ENCODE measurements at regions not wholly inside any gene's neighbourhood (a gene's known extent, or its start where the extent isn't known, plus 50 kb on each side); places are given as distances from the start of the nearest gene placed in this dataset.

DNA sequence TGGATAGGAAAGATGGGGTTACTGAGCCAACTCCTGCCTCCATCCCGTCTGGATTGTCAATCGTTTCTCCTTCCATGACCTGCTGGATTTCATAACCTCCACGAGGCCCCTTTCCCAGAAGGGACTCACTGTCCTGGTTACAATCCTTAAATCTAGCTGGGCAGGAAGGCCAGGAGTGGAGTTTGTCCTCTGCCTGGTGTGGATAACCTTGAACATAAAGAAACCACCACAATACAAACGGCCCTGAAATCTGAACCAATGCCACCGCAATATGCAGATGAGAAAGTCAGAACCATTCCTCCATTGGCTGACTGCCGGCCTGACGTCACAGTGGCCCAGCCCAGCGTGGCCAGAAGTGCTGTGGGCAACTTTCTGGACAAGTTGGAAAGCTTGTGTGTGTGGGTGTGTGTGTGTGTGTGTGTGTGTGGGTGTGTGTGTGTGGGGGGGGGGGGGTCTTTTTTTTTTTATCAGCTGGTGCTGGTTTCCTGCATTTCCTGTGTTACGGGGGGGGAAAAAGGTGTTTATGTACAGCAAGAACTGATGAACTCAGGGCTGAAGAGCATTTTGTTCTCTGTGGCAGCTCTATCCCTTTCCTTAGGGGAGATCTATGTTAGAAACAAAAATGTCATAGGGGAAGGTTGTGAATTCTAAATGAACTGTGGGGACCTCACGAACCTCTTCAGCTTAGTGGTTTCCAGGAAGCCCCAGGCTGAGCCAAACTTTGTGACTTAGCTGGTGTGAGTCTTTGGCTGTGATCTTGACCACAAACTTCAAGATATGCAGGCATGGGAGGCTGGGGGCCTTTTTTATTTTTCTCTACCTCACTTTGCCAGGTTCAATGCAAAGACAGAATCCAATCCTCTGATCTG lies 81.6 kb upstream of the MED13L start:
- DNase-seq (peak; percentile 87), ATAC-seq (ENCODE audit: low read depth) (peak; percentile 94)
- peak overlapping the region; percentile 75 for H3K4me3 Mint-ChIP-seq
- 6% methylated on average over 7 of the region's 10 CpGs for WGBS (ENCODE audit: insufficient coverage)
- peaks cover 28% of the 10 kb centered on the region for H3K4me1 Mint-ChIP-seq
- peak overlapping the region; percentile 89 for H3K27ac Mint-ChIP-seq
- Histone ChIP-seq H3K9me3 (ENCODE audit: control extremely low read depth in 1 of 3, control insufficient read depth in 2 of 3, insufficient read depth in 1 of 3, low read length in 2 of 3) (no peaks in the 10 kb centered on the region), H3K4me2 (replicated peaks; ENCODE audit: low read depth, low read length, poor library complexity, severe bottlenecking) (peak overlapping the region; percentile 68), H3K79me2 (ENCODE audit: control insufficient read depth, insufficient read depth, low read length) (no peaks in the 10 kb centered on the region), H3K9ac (ENCODE audit: low read length) (peak overlapping the region; percentile 57), H3K4me3 (ENCODE audit: control extremely low read depth in 1 of 5, extremely low read depth in 1 of 5, insufficient read depth in 1 of 5, low read depth in 2 of 5, low read length in 4 of 5) (peak overlapping the region in 3 of 5 experiments; percentile 36 to 50 (median 37)), H4K20me1 (ENCODE audit: control insufficient read depth, insufficient read depth, low read length, poor library complexity, severe bottlenecking) (no peaks in the 10 kb centered on the region), H3K4me1 (ENCODE audit: control insufficient read depth in 2 of 2, insufficient read depth in 2 of 2, low read length in 2 of 2) (peaks cover 26 to 30% of the 10 kb centered on the region in 2 donors), H3K27ac (ENCODE audit: low read length in 2 of 2) (peak overlapping the region; percentile 58 to 70), H3K27me3 (replicated peaks in 1 of 4; ENCODE audit: control extremely low read depth in 1 of 4, control insufficient read depth in 3 of 4, insufficient read depth in 4 of 4, low read length in 3 of 4) (no peaks in the 10 kb centered on the region), H3K36me3 (replicated peaks in 1 of 2; ENCODE audit: control extremely low read depth in 1 of 2, control insufficient read depth in 1 of 2, extremely low read depth in 1 of 2, insufficient read depth in 2 of 2, low read length in 1 of 2) (no peaks in the 10 kb centered on the region), H2AFZ (ENCODE audit: insufficient read depth, low read depth, low read length, poor library complexity, severe bottlenecking) (peak overlapping the region; percentile 69)
- TF ChIP-seq CTCF (IDR thresholded peaks at IDR 0.05) (no peak), EZH2 (IDR thresholded peaks at IDR 0.05; ENCODE audit: borderline replicate concordance, insufficient read depth, low read depth, low read length, poor library complexity, severe bottlenecking) (no peak)
- intact Hi-C loops (cut with micrococcal nuclease): loop anchor here (1.0 to 5.0 kb wide), 2 partner anchors 23 to 37 kb away; no protein-coding TSS in a partner anchor
- ChIA-PET POLR2A (interaction anchor here (0.7 to 1.2 kb wide), 4 partner anchors 22 to 164 kb away, joined by 3 to 9 read pairs (median 6); no protein-coding TSS in a partner anchor), CTCF (interaction anchor here (0.6 to 1.7 kb wide), 4 partner anchors 25 to 241 kb away, joined by 3 read pairs; no protein-coding TSS in a partner anchor)
- H3K27me3 Mint-ChIP-seq: no peaks in the 10 kb centered on the region
- no peaks in the 10 kb centered on the region for H3K9me3 Mint-ChIP-seq (ENCODE audit: insufficient read depth)

Data from B cell (primary cell).